ENCODE measurements at regions not wholly inside any gene's neighbourhood (a gene's known extent, or its start where the extent isn't known, plus 50 kb on each side); places are given as distances from the start of the nearest gene placed in this dataset.

- no peak overlapping the region for H3K27ac ChIP-seq
- no peak for TF ChIP-seq CTCF (IDR thresholded peaks at IDR 0.05)
- TF ChIP-seq ZFX (IDR thresholded peaks at IDR 0.05; ENCODE audit: borderline replicate concordance): no peak
These were observed 161.1 kb upstream of the STT3B start for GRCh38 chr3:31371484-31372177.

- no peak overlapping the region for H3K27ac ChIP-seq
- TF ChIP-seq CTCF (IDR thresholded peaks at IDR 0.05) (no peak), ZFX (IDR thresholded peaks at IDR 0.05; ENCODE audit: borderline replicate concordance) (no peak)
These were observed 159.0 kb upstream of the STT3B start for GRCh38 chr3:31373681-31374080.

- TF ChIP-seq ZFX (IDR thresholded peaks at IDR 0.05; ENCODE audit: borderline replicate concordance) (no peak), CTCF (IDR thresholded peaks at IDR 0.05) (no peak)
- no peak overlapping the region for H3K27ac ChIP-seq
These were observed 155.6 kb upstream of the STT3B start for GRCh38 chr3:31377045-31377642.

GRCh38 chr3:31378231-31378630, 154.5 kb upstream of the STT3B start:
- no peak overlapping the region for H3K27ac ChIP-seq
- TF ChIP-seq CTCF (IDR thresholded peaks at IDR 0.05) (no peak), ZFX (IDR thresholded peaks at IDR 0.05; ENCODE audit: borderline replicate concordance) (no peak)

- TF ChIP-seq ZFX (IDR thresholded peaks at IDR 0.05; ENCODE audit: borderline replicate concordance) (no peak), CTCF (IDR thresholded peaks at IDR 0.05) (no peak)
- no peak overlapping the region for H3K27ac ChIP-seq
These were observed 153.1 kb upstream of the STT3B start for GRCh38 chr3:31379598-31379997.

GRCh38 chr3:31382856-31383255, 149.9 kb upstream of the STT3B start:
- no peak overlapping the region for H3K27ac ChIP-seq
- TF ChIP-seq ZFX (IDR thresholded peaks at IDR 0.05; ENCODE audit: borderline replicate concordance): no peak
- TF ChIP-seq CTCF (IDR thresholded peaks at IDR 0.05): no peak

- TF ChIP-seq ZFX (IDR thresholded peaks at IDR 0.05; ENCODE audit: borderline replicate concordance) (no peak), CTCF (IDR thresholded peaks at IDR 0.05) (no peak)
- no peak overlapping the region for H3K27ac ChIP-seq
These were observed 148.6 kb upstream of the STT3B start for GRCh38 chr3:31384117-31384516.
